GM21786 (cell line): ENCODE measurements at regions not wholly inside any gene's neighbourhood (a gene's known extent, or its start where the extent isn't known, plus 50 kb on each side); places are given as distances from the start of the nearest gene placed in this dataset.
"Not testable (repeated sequence)": the region's sequence is repeated elsewhere in the genome, so short reads cannot be mapped to it uniquely, and the experiment has no call there.

Source experiments
- ATAC-seq: cut with Tn5 transposase; IDR thresholded peaks from one replicate; pipeline ENCODE4 v1.9.1; 2021; ENCODE audit not compliant: unreplicated experiment

GRCh38 chr13:84641491-84641890 lies 759.2 kb upstream of the SLITRK1 start:
- ATAC-seq, result no peak

DNA sequence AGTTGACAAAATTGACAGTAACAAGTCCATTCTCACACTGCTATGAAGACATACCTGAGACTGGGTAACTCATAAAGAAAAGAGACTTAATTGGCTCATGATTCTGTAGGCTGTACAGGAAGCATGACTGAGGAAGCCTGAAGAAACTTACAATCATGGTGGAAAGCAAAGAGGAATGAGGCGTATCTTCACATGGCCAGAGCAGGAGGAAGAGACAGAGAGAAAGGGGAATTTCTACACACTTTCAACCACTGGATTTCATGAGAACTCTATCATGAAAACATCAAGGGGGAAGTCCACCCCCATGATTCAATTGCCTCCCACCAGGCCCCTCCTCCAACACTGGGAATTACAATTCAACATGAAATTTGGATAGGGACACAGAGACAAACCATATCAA lies 758.4 kb upstream of the SLITRK1 start:
- ATAC-seq, result no peak

GRCh38 chr13:84630476-84630875 lies 748.2 kb upstream of the SLITRK1 start:
- ATAC-seq, result no peak

- no peak for ATAC-seq
These were observed 734.6 kb upstream of the SLITRK1 start for GRCh38 chr13:84616864-84617263.

GRCh38 chr13:84609716-84610115 lies 727.4 kb upstream of the SLITRK1 start:
- no peak for ATAC-seq

GRCh38 chr13:84607261-84608013 lies 725.2 kb upstream of the SLITRK1 start:
- no peak for ATAC-seq

GRCh38 chr13:84606616-84607015 lies 724.3 kb upstream of the SLITRK1 start:
- ATAC-seq, result no peak

GRCh38 chr13:84605927-84606326 lies 723.7 kb upstream of the SLITRK1 start:
- no peak for ATAC-seq

- no peak for ATAC-seq
These were observed 709.2 kb upstream of the SLITRK1 start for GRCh38 chr13:84591444-84591843.

DNA sequence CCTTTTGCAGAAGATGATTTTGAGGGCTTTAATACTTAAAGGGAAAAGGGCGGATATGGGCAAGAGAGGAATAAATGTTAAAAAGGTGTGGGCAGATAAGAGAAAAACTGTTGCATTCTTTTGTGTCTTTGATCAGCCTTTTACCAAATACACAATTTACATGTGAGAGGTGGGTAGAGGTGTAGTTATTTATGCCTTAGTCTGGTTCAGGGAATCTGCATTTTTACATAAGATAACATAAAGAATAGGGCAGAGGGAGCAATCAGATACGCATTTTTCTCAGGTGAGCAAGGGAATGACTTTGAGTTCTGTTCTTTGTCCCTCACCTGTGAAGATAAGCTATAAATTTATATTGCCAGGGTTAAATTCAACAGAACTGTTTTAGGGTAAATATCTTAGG lies 708.4 kb upstream of the SLITRK1 start:
- no peak for ATAC-seq

GRCh38 chr13:84588023-84588422 lies 705.7 kb upstream of the SLITRK1 start:
- ATAC-seq, result no peak

DNA sequence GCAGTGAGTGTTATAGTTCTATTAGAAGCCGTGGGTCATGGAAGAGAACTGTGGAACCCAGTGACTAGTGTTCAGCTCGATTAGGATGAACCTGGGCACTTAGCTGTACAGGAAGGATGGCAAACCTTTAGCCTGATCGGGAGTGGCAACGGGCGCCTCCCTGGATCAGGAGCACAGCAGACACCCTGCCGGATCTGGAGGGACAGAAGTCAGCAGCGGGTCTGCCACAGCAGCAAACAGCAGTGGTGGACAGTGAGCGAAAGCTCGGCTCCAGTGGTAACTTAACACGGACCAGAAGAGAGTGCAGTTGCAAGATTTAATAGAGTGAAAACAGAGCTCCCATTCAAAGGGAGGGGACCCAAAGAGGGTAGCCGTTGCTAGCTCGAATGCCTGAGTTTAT lies 697.6 kb upstream of the SLITRK1 start:
- ATAC-seq, result not testable (repeated sequence)

DNA sequence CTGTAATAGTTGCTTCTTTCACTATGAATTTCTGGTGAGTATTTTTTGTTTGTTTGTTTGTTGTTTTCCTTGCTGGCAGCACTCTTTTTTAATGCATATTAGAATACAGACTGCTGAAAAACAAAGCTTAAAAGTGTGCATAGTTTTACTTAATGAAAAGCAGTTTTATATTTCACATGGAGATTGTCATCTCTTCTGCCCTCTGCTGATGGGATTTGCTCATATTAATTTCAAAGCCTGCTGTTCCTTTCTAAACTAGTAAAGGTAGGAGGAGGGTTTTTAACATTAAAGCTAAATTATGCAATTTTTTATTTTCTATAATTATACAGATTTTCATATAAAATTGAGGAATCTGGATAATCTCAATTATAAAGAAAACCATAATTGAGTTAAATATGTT lies 692.6 kb upstream of the SLITRK1 start:
- no peak for ATAC-seq

GRCh38 chr13:84571264-84571663 lies 689.0 kb upstream of the SLITRK1 start:
- no peak for ATAC-seq

GRCh38 chr13:84570831-84571230 lies 688.6 kb upstream of the SLITRK1 start:
- no peak for ATAC-seq

GRCh38 chr13:84569366-84569765 lies 687.1 kb upstream of the SLITRK1 start:
- ATAC-seq, result no peak

DNA sequence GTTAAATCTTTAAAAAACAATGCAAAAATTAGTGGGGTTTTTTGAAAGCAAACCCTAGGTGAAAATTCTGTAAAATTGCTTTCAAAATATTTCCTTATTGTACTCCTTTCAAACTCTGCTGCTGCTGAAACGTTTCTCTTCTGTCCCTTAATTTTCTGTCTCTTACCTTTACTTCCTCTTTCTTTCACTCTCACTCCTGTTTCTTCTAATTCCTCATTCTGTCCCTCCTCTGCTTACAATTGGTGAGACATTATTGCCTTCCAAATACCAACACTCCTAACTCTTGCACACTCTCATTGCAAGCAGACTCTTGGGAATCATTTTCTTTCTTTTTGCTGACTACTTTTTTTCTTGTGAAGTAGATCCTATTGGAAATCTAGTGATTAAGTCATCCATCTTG lies 685.6 kb upstream of the SLITRK1 start:
- no peak for ATAC-seq

DNA sequence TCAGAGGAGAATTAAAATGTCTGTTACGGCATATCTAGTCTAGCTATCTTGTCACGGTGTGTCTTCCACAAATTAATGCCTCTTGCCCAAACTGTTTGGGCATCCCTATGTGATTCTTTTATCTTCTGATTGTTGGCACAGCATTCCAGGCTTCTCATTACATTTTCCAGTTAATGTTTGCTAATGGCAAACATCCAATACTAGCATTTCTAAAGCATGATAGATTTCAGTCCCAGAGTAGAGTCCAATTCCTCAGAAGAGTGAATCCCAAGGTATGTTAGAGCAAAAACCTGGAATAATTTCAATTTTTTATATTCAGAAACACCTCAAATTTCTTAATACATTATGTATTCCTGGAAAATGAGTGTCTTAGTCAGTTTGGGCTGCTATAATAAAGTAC lies 684.5 kb upstream of the SLITRK1 start:
- ATAC-seq, result no peak

GRCh38 chr13:84563611-84564010 lies 681.3 kb upstream of the SLITRK1 start:
- no peak for ATAC-seq

DNA sequence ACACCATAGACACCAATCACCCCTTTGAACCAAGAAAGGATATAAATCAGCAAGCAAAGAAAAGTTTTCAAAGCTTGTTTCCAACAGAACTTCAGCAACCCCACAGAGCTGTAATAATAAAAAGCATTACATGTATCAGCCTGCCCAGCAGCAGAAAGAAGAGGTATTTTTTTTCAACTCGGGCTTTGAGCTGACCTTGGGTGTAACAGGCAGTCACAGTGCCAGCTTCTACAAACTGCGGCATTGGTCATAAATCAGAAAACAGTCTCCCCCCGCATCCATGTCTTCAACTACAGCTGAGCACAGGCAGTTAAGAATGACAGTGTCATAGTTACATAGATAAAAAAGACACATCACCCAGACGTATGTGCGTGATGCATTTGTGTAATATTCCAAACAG lies 671.0 kb upstream of the SLITRK1 start:
- no peak for ATAC-seq

GRCh38 chr13:84543962-84544361 lies 661.7 kb upstream of the SLITRK1 start:
- ATAC-seq, result no peak

- ATAC-seq, result no peak
These were observed 660.1 kb upstream of the SLITRK1 start for GRCh38 chr13:84542348-84542747.

- ATAC-seq, result no peak
These were observed 654.6 kb upstream of the SLITRK1 start for GRCh38 chr13:84536906-84537305.
